ENCODE measurements at regions not wholly inside any gene's neighbourhood (a gene's known extent, or its start where the extent isn't known, plus 50 kb on each side); places are given as distances from the start of the nearest gene placed in this dataset.

DNA sequence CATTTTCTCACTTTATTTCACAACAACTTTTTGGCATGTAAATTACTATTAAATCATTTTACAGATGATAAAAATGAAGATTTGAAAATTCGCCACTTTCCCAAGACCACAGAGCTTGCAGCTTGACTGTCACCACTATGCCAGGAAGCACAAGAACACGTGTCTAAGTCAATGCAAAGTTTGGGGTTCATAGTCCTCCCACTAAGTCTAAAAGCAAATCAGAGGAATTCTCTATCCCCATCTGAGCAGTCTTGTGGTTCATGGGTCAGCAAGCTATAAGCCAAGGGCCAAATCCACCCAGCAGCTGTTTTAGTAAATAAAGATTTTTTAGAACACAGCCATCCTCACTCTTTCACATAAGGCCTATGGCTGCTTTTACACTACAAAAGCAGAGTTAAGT, 833.3 kb upstream of the INTU start:
- ATAC-seq (no peak), DNase-seq (no peak)
- H3K27ac ChIP-seq: no peak overlapping the region
- H3K9me3 ChIP-seq: no peaks in the 10 kb centered on the region
- H3K27me3 ChIP-seq (ENCODE audit: insufficient read depth in 3 of 3, low read length in 2 of 3): no peaks in the 10 kb centered on the region
- no peak overlapping the region for H3K4me3 ChIP-seq
- H3K4me1 ChIP-seq: no peaks in the 10 kb centered on the region
- intact Hi-C loops (cut with DNase I): no loop called here
- no peaks in the 10 kb centered on the region for H3K36me3 ChIP-seq (ENCODE audit: insufficient read depth in 1 of 2, low read depth in 1 of 2)
- 44 to 58% (median 46%) methylated on average over 2 of the region's 2 CpGs for WGBS, 3 donors
- TF ChIP-seq, protein P1, sequence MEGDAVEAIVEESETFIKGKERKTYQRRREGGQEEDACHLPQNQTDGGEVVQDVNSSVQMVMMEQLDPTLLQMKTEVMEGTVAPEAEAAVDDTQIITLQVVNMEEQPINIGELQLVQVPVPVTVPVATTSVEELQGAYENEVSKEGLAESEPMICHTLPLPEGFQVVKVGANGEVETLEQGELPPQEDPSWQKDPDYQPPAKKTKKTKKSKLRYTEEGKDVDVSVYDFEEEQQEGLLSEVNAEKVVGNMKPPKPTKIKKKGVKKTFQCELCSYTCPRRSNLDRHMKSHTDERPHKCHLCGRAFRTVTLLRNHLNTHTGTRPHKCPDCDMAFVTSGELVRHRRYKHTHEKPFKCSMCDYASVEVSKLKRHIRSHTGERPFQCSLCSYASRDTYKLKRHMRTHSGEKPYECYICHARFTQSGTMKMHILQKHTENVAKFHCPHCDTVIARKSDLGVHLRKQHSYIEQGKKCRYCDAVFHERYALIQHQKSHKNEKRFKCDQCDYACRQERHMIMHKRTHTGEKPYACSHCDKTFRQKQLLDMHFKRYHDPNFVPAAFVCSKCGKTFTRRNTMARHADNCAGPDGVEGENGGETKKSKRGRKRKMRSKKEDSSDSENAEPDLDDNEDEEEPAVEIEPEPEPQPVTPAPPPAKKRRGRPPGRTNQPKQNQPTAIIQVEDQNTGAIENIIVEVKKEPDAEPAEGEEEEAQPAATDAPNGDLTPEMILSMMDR (IDR thresholded peaks at IDR 0.05): no peak

DNA sequence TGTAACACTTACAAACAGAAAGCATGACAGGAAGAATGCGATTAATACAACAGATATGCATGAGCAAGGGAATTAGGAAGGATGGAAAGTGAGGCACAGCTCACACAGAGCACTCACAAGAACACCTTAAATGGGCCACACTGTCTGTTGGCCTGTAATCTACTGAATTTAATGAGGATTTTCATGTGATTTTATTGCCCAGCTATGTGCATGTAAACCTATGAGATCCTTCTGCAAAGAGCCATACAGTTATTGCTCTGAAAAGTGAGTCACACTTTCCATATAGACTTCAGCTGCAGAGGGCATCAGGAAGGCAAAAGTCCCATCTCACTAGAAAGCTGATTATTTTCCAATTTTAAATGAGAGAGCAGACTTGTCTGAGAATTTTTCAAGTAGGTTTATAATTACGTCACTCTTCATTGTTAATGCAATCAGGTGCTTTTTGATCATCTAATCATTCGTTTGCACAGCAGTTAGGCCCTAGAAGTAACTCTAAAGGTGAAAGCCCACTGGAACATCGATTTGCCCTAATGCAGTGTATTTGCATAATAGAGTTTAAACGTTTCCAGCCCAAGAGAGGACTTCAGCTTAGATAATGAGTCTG, 832.7 kb upstream of the INTU start:
- 51 to 60% (median 56%) methylated on average over 5 of the region's 5 CpGs for WGBS, 3 donors
- ATAC-seq (no peak), DNase-seq (no peak)
- no peak overlapping the region for H3K4me3 ChIP-seq
- H3K4me1 ChIP-seq: no peaks in the 10 kb centered on the region
- no peak overlapping the region for H3K27ac ChIP-seq
- intact Hi-C loops (cut with DNase I): no loop called here
- no peaks in the 10 kb centered on the region for H3K27me3 ChIP-seq (ENCODE audit: insufficient read depth in 3 of 3, low read length in 2 of 3)
- H3K9me3 ChIP-seq: no peaks in the 10 kb centered on the region
- TF ChIP-seq, protein P1 (IDR thresholded peaks at IDR 0.05): no peak
- no peaks in the 10 kb centered on the region for H3K36me3 ChIP-seq (ENCODE audit: insufficient read depth in 1 of 2, low read depth in 1 of 2)

DNA sequence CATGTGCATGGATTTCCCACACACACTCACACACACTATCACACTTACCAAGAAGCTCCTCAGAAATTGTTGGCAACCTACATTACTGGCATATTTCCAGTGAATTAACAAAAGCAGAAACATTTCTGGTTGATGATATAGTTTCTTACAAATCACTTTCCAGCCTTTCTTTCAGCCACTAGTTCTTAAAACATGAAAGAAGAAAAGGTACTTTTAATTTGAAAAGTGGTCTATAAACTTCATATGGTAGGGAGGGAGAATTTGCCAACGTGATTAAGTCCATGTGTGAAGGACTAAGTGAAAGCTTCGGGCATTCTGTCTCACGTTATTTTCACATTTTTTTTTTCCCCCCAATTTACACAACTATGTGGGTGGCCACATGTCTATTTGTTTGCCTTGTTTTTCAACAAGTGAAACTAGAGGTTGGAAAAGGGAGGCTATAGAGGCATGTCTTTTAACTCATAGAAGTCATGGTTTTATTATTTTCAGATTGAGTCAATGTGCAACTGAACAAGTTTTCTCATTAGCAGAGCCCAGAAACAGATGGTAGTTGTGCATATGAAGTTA, 832.1 kb upstream of the INTU start:
- Histone ChIP-seq H3K27me3 (ENCODE audit: insufficient read depth in 3 of 3, low read length in 2 of 3) (no peaks in the 10 kb centered on the region), H3K27ac (no peak overlapping the region), H3K9me3 (no peaks in the 10 kb centered on the region), H3K36me3 (ENCODE audit: insufficient read depth in 1 of 2, low read depth in 1 of 2) (no peaks in the 10 kb centered on the region), H3K4me3 (no peak overlapping the region), H3K4me1 (no peaks in the 10 kb centered on the region)
- no peak for ATAC-seq
- TF ChIP-seq, protein P1 (IDR thresholded peaks at IDR 0.05): no peak
- no peak for DNase-seq
- intact Hi-C loops (cut with DNase I): no loop called here
- 17 to 27% (median 22%) methylated on average over 3 of the region's 3 CpGs for WGBS, 3 donors

DNA sequence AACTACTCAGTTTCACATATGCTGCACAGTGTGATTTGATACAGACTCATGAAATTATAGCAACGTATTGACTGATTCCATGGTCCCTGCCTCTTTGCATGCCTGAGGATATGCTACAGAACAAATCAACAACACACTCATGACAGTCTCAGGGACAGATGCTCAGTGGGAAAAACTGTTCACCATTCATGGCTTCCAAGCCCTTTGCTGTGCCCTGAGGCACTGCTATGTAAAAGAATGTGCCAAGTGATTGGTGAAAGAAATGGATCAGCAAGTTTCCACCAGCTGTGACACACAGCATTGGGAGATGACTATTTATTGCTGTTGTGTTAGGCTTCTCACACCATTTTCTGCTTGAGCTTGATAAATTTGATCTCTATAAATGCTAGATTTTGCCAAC, 825.6 kb upstream of the INTU start:
- 39 to 46% (median 43%) methylated on average over 1 of the region's 1 CpG for WGBS, 3 donors
- ATAC-seq (no peak), DNase-seq (no peak)
- Histone ChIP-seq H3K4me1 (no peaks in the 10 kb centered on the region), H3K4me3 (no peak overlapping the region), H3K9me3 (no peaks in the 10 kb centered on the region), H3K36me3 (ENCODE audit: insufficient read depth in 1 of 2, low read depth in 1 of 2) (no peaks in the 10 kb centered on the region), H3K27ac (no peak overlapping the region), H3K27me3 (ENCODE audit: insufficient read depth in 3 of 3, low read length in 2 of 3) (no peaks in the 10 kb centered on the region)
- intact Hi-C loops (cut with DNase I): no loop called here
- TF ChIP-seq, protein P1 (IDR thresholded peaks at IDR 0.05): no peak

DNA sequence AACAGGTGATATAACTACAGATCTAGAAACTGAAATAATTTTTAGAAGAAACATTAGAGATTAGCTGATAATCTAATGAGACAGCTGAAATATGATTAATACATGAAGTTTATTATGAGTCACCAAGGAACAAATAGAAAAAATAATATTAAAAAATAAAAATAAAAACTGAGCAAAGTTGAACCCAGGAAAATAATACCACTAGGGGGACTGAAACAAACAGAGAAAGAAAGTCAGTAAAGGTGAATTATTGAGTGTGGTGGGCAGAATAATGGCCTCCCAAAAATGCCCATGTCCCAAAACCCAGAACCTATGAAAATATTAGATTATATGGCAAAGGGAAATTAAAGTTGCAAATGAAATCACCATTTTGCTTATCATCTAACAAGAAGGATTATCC, 820.7 kb upstream of the INTU start:
- TF ChIP-seq, protein P1 (IDR thresholded peaks at IDR 0.05): no peak
- Histone ChIP-seq H3K4me3 (no peak overlapping the region), H3K9me3 (no peaks in the 10 kb centered on the region), H3K4me1 (no peaks in the 10 kb centered on the region), H3K27ac (no peak overlapping the region), H3K36me3 (ENCODE audit: insufficient read depth in 1 of 2, low read depth in 1 of 2) (no peaks in the 10 kb centered on the region), H3K27me3 (ENCODE audit: insufficient read depth in 3 of 3, low read length in 2 of 3) (no peaks in the 10 kb centered on the region)
- ATAC-seq (no peak), DNase-seq (no peak)
- intact Hi-C loops (cut with DNase I): no loop called here

All from psoas muscle (tissue), 7 donors.